DMS 273 (cell line): ENCODE measurements at regions not wholly inside any gene's neighbourhood (a gene's known extent, or its start where the extent isn't known, plus 50 kb on each side); places are given as distances from the start of the nearest gene placed in this dataset.

ENCODE experiments used
- DNase-seq: peaks from one replicate; lab custom pipeline; 2025; ENCODE audit not compliant: unreplicated experiment; lab: John Stamatoyannopoulos, UW

- peak; percentile 22 for DNase-seq
Observed at GRCh38 chr6:41470331-41471063, 75.7 kb upstream of the FOXP4 start.

- no peak for DNase-seq
Observed at GRCh38 chr6:41471064-41471895, 74.9 kb upstream of the FOXP4 start.

- DNase-seq: no peak
Observed at GRCh38 chr6:41474213-41474933, 71.8 kb upstream of the FOXP4 start.

- no peak for DNase-seq
Observed at GRCh38 chr6:41475164-41475563, 71.0 kb upstream of the FOXP4 start.

GRCh38 chr6:41475737-41476357 is 70.3 kb upstream of the FOXP4 start:
- no peak for DNase-seq

- DNase-seq: no peak
Observed at GRCh38 chr6:41476401-41476800, 69.8 kb upstream of the FOXP4 start.

GRCh38 chr6:41477572-41477971 is 68.6 kb upstream of the FOXP4 start:
- DNase-seq: peak; percentile 49

GRCh38 chr6:41483943-41484342 is 62.2 kb upstream of the FOXP4 start:
- DNase-seq: no peak

- peak; percentile 70 for DNase-seq
Observed at GRCh38 chr6:41487860-41488432, 58.2 kb upstream of the FOXP4 start.

GRCh38 chr6:41488433-41489119 is 57.6 kb upstream of the FOXP4 start:
- peak; percentile 93 for DNase-seq

GRCh38 chr6:41489120-41489851 is 56.9 kb upstream of the FOXP4 start:
- DNase-seq: peak; percentile 69

- DNase-seq: peak; percentile 59
Observed at GRCh38 chr6:41492261-41492891, 53.8 kb upstream of the FOXP4 start.

GRCh38 chr6:41494212-41495110 is 51.7 kb upstream of the FOXP4 start:
- no peak for DNase-seq
